GM18519 (cell line): ENCODE measurements at regions not wholly inside any gene's neighbourhood (a gene's known extent, or its start where the extent isn't known, plus 50 kb on each side); places are given as distances from the start of the nearest gene placed in this dataset.

Experiments used
- ATAC-seq: cut with Tn5 transposase; IDR thresholded peaks from one replicate; pipeline ENCODE4 v1.9.1; 2021; ENCODE audit warnings: mild to moderate bottlenecking, moderate library complexity; ENCODE audit not compliant: unreplicated experiment, low FRiP score

DNA sequence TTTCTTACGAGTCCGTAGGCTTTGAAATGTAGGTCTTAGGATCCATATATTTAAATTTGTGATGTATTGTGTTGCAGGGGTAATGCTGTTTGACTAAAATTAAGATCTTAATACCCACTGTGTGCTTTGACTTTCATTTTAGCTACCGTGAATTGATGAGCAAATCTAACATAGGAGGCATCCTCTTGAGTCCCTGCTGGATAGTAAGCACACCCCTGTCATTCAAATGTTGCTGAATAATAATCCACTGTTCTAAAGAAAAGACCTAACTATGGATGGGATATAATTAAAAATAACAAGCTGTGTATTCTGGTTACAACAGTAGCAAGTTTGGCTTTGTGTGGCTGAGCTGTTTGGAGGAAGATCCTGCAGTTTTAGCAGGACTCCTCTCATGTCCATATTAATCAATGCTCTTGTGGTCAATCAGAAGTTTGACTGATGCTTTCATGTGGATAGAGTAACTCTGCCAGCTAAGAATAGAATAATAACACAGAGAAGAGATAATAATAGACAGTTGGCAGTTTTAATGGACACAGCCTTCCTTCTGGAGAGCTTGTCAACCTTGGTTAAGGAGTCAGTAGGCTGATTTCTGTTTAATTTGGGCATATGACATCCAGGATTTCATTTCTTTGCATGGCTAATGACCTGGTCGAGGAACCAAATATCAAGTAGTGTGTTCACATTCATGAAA is 148.1 kb upstream of the MIS18BP1 start:
- ATAC-seq: no peak

DNA sequence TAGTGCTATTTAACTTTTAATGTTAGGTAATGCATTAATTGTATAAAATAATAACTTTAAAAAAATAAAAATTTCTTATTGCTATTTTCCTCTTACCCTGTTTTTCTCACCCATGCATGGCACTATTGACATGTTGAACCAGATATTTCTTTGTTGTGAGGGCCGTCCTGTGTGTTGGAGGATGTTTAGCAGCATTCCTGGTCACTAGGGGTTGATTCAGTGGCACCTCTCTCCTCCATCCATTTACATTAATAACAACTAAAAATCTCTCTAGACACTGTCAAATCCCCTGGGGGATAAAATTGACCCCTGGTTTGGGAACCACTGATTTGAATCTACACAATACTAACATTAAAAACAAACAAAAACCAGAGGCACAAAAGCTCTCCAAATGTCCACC is 147.5 kb upstream of the MIS18BP1 start:
- ATAC-seq: no peak

DNA sequence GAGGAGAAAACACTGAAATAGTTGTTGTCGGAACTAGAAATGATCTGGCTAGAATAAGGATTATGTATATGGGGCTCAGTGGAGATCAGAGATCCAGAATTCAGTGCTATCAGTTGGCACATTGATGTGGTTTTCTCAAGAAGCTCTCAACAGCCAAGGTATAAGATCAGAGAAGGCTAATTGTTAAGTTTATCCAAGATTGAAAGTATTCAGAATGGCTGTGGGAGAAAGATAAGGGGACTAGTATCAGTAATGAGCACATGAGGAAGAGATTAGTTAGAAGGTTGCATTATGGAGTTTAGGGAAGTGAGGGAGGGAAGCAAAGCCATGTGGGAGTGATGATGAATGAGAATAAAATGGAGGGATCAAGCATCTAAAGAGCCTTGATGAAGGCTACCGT is 128.1 kb upstream of the MIS18BP1 start:
- no peak for ATAC-seq

DNA sequence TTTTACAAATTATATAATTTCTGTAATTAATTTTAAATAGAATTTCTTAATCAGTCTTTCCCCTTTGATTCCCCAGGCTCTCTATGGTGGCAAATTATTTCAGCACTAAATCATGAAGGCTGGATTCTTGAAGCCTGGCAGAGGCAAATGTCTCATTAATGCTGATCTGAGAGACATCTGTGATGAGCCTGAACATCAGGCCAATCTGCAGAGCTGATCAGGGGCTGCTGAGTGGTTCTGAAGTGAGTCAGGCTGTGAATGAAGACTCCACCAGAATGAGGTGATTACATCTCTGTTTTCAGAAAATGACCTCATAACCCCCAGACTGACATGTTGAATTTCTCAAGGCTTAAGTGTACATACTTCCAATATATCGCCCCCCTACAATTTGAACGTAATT is 124.2 kb upstream of the MIS18BP1 start:
- no peak for ATAC-seq

DNA sequence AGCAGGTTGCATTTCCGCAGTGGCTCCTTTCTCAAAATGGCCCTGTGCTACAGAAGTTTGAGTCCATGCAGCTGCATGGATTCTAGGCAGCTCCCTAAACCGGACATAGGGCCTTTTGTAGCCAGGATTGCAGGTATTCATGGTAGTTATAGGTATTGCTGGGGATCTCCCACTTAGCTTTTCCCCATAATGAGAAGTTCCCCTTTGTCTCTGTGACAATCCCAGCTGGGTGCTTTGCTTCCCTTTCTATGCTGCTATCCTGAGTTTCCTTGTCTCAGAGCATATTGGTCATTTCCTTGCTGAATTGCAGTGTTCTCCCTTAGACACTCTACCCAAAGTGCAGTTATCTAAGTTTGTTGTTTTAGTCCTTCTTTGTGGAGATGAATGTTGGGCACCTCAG is 120.9 kb upstream of the MIS18BP1 start:
- no peak for ATAC-seq

DNA sequence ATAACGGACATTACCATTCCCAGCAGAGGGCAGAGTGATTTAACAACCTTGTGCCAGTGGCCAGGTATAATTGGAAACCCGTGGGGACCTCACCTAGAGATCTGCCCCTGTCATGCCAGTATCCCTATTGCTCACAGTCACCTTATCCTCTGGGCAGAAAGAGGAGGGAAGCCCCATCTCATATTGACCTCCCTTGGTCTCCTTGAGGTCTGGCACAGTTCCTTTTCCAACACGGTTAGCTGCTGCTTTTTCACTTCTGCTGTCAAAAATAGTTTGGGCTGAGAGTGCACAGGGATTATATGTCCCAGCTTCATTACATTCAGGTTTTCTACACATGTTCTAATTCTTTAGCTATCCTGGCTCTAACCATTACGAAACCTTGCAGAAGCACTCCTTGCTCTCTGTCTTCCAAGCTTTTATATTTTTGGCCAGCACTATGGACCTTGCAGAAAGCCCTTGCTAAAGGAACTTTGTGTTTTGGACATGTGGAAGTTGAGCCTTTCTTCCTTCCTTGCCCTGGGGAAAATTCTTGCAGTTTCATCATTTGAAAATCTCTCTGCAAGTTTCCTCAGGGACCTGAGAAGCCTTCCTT is 111.7 kb upstream of the MIS18BP1 start:
- ATAC-seq: no peak

DNA sequence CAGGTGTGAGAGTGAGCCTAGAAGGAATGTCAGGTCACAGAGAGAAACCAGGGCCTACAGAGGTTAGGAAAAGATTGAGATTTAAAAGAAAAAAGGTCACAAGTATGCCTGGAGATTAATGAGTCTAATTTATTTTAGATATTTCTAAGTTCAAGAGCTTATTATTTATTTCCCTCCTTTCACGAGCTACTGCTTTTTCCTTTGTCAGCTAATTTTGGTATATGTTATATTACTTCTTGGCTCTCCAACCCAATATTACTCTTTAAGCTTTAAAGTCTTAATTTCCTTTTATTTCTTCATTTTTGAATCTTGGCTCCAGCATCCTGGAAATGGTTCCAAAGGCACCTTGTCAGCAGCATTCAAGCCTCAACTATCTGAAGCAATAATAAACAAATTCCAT is 109.5 kb upstream of the MIS18BP1 start:
- no peak for ATAC-seq

DNA sequence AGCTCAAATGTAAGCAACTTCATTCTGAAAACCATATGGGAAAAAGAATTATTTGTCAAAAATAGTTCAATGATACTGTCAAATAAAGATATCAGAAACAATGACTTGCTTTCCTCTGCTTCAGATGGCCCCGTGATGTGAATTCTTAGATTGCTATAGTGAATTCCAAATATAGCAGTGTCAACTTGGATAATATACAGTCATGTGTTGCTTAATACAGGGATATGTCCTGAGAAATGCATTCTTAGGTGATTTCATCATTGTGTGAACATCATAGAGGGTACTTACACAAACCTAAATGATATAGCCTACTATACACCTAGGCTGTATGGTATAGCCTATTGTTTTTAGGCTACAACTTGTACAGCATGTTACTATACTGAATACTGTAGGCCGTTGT is 108.7 kb upstream of the MIS18BP1 start:
- ATAC-seq: no peak

DNA sequence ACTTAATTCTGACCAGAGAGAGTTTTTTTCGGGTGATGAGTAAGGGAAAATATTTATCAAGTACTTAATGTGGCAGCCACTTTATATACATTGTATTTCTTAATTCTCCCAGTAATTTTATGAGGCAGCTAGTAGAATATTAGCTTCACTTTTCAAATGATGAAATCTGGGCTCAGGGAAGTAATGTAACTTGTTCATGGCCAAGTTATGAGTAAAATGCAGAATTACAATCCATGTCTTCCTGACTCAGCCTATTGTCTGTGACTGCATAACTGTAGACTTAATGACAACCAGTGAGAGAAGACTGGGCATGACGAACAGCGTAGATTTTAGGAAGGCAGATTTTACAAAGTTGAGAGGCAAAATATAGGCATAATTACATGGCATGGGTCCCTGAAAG is 106.7 kb upstream of the MIS18BP1 start:
- no peak for ATAC-seq

DNA sequence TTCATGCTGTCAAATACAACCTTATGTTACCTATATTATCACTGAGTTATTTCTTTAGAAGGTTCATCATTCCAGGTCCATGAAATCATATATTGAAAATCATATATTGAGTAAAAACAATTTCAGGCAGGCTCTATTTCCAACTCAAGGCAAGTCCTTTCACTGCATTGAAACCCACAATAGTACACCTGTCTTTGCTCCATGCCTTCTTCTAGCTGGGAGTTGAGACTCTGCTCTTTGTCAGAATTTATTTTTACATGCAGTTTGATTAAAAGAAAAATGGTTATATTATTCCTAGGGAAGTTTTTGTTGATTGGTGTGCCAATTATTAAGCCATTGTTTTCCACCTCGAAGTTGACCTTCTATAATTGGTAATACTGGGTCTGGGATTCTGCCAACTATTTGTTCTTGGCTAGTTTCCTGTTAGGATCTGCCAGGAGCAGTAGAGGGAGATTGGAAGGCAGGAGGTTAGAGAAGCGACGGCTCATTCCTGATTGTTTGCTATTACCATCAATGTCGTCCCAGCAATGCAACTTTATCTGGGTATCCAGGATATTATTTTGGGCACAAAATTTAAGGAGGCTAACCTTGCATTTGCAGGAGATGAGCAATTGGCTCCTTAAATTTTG is 79.5 kb upstream of the MIS18BP1 start:
- no peak for ATAC-seq

DNA sequence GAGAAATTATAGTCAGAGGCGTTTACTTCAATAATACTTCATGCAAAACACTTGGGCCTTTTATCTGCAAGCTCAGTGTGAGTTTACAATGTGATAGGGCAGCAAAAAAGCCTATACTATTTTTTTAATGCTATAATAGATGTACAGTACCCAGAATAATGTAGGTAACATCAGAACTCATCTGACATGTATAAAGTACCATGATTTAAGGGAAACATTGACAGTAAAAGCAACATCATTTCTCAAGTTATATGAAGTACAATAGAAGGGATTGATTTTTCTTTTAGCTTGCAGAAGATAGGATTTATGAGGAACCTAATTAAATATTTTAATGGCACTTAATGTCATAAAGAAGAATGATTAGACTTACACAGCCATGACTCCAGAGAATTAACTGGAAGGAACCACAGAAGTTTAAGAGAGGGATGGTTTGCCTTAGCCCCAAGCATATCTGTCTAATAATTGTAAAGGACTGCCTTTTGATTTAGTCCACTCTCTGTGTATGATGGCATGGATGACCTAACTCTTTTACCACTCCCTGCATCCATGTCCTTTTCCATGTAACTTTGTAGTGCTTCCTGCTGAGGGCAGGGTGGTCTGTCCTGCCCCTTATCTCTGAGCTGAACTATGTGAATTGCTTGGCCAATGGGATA is 55.9 kb upstream of the MIS18BP1 start:
- no peak for ATAC-seq
